Epithelial cell of esophagus (primary cell): ENCODE measurements at regions not wholly inside any gene's neighbourhood (a gene's known extent, or its start where the extent isn't known, plus 50 kb on each side); places are given as distances from the start of the nearest gene placed in this dataset.

Experiments used
- DNase-seq: peaks from one replicate; pipeline ENCODE4 v3.0.0; 2010; ENCODE audit warnings: low read depth
- H3K4me3 ChIP-seq: 2 replicates; pipeline ENCODE4 v1.5.1; 2011; ENCODE audit warnings: mild to moderate bottlenecking, low read length, control low read depth
- CTCF ChIP-seq: IDR thresholded peaks from 2 replicates; pipeline ENCODE4 v1.5.1; 2011; ENCODE audit warnings: low read depth, mild to moderate bottlenecking, low read length, control low read depth, inconsistent platforms; ENCODE audit not compliant: insufficient read depth; ENCODE audit errors: missing control alignments

GRCh38 chr3:40913192-40913591 lies 286.1 kb upstream of the CTNNB1 start:
- no peak for TF ChIP-seq CTCF
- no peak overlapping the region for H3K4me3 ChIP-seq
- DNase-seq = no peak

DNA sequence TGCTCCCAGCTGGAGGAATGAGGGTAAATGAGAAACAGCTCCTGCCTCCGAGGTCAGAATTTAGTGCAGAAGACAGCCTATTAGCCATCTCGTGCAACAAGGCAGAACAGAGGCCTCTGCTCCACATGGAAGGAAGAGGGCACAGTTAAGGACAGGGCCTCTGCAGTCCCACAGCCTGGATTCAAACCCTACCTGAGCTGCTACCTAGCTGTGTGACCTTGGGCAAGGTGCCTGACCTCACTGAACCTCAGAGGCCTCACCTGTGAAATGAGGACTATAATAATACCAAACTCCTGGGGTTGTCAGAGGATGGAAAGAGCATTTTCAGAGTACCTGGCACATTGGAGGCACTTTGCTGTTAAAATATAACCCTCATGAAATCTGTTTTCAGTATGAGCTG lies 285.7 kb upstream of the CTNNB1 start:
- DNase-seq = no peak
- no peak overlapping the region for H3K4me3 ChIP-seq
- TF ChIP-seq CTCF = no peak

DNA sequence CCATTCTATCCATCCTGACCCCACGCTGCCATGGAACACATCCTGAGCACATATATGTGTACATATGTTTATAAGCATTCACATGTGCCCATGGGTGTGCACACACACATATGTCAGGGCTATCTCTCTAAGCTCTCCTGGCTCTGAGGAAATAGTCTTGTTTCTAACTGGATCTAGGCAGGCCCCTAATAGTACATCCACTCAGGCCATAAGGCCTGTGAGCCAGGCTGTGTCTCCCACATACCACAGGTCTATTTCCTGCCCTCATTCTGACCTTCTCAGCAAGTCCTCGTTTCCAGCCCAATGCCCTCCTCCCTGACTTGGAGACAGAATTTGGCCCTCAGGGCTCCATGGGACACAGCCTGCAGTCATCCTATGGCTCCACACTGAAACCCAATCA lies 284.8 kb upstream of the CTNNB1 start:
- DNase-seq = no peak
- no peak overlapping the region for H3K4me3 ChIP-seq
- TF ChIP-seq CTCF = no peak

DNA sequence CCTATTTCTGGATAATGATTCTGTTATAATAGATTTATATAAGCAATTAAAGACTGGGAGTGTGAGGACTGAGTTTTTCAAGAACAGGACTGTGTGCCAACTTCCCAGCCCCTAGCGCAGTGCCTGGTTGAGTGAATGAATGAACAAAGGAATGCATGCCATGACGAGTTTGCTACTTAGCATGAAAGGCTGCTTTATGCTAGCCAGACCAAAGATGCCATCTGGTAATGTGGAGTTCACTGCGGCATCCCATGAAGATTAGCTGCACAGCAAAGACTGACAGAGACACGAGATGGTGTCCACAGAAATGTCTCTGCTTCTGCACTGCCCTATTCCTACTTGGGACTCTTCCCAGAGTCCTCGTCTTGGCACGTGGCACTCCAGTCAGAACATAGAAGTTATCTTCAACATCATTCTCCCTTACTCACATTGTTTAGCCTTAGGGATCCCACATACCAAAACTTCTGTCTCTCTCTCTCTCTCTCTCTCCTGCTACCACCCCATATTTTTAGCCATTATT lies 283.9 kb upstream of the CTNNB1 start:
- TF ChIP-seq CTCF = no peak
- no peak for DNase-seq
- no peak overlapping the region for H3K4me3 ChIP-seq

DNA sequence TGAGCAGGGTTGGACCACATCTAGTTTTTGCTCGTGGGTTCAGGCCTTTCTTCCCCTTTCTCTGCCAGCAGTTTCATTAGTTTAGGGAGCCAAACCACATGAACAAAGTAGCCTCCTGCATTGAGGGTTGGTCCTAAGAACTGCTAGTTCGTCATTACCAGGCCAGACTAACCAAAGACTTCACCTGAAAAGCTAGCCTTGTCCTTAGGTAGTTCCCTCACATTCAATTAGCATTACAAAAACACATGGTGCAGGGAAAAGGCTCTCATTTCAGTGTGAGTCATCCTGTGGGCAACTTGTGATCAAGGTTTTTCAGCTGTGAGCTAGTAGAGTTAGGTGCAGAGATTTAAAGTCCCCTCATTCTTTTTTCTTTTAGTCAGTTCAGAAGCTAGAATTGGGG lies 279.3 kb upstream of the CTNNB1 start:
- peak; percentile 79 for DNase-seq
- no peak for TF ChIP-seq CTCF
- H3K4me3 ChIP-seq = no peak overlapping the region

DNA sequence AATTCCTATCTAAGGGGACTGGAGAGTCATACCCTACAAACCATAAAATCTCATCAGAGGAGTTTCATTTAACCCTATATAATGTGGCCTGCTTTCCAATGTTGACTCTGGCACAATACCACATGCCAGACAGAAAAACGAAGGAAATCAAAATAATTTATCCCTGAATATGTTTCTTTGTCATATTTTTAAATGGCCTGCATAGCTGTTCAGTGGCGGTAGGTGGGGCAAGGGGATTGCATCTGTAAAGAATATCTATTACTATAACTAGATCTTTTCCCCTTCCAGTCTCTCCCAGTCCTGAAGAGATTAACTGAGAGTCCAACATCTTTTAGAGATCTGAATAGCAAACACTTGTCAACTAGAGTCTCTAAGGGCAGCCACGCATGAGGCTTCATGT lies 278.1 kb upstream of the CTNNB1 start:
- TF ChIP-seq CTCF = no peak
- no peak for DNase-seq

DNA sequence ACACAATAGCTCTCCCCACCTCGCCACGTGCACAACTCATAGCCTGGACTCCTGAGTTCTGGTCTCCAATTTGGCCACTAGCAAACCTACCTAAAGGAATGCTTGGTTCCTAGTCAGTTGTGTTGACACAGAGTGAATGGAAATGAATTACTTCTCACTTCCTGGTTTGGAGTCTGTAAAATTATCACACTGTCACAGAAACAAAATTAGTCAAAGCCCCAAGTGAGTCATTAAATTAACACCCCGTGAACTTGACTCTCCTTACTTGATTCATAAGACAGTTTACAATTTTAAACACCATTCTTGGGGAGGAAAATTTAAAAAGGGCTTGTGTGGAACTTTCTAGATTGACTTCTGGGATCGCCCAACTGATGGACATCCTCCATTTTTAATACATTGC lies 276.2 kb upstream of the CTNNB1 start:
- TF ChIP-seq CTCF = no peak
- DNase-seq = peak; percentile 59
- H3K4me3 ChIP-seq = no peak overlapping the region

More for the DNA sequence above, 278.1 kb upstream of the CTNNB1 start:
- no peak overlapping the region for H3K4me3 ChIP-seq
